SK-N-SH (cell line): ENCODE measurements at regions not wholly inside any gene's neighbourhood (a gene's known extent, or its start where the extent isn't known, plus 50 kb on each side); places are given as distances from the start of the nearest gene placed in this dataset.

Experiments
- CTCF ChIA-PET: fragments of 300-600, 350-600 bp; formaldehyde crosslinking; extraction: SDS; loops from one replicate; lab custom pipeline; 2021; lab: Yijun Ruan, JAX
- POLR2A ChIA-PET: fragments of 350-600 bp; sonication (Branson Sonifier 250); formaldehyde crosslinking; extraction: SDS; loops from one replicate; lab custom pipeline; 2020; ENCODE audit warnings: antibody characterized with exemption, inconsistent platforms; lab: Yijun Ruan, JAX
- DNase-seq: peaks from one replicate; pipeline ENCODE4 v3.0.0; 2012
- H2AFZ ChIP-seq: fragments of 200-600 bp; sonication (generic); 2 replicates; pipeline ENCODE4 v1.8.1; 2016; ENCODE audit warnings: antibody characterized with exemption, mild to moderate bottlenecking, low read depth
- H3F3A ChIP-seq: fragments of 200-600 bp; sonication (generic); replicated peaks from 2 replicates; pipeline ENCODE3; 2016; ENCODE audit warnings: antibody characterized with exemption, mild to moderate bottlenecking; ENCODE audit not compliant: insufficient read depth
- H3K27ac ChIP-seq, 2 experiments: fragments of 200-500 bp in 1 of 2; fragments of 200-600 bp in 1 of 2; sonication (Bioruptor generic) in 1 of 2; sonication (generic), shearing (Covaris generic) in 1 of 2; 2 replicates each; pipeline versions ENCODE4 v1.5.1 to v1.6.1; 2014 to 2016; ENCODE audit warnings: low read depth in 2 of 2, inconsistent platforms in 1 of 2, low read length in 1 of 2, mild to moderate bottlenecking in 1 of 2, mixed read lengths in 1 of 2
- H3K27me3 ChIP-seq: fragments of 200-600 bp; sonication (generic), shearing (Covaris generic); 2 replicates; pipeline ENCODE4 v1.6.1; 2016; ENCODE audit warnings: mixed run types; ENCODE audit not compliant: insufficient read depth
- H3K36me3 ChIP-seq, 2 experiments: fragments of 200-500 bp in 1 of 2; fragments of 200-600 bp in 1 of 2; sonication (Bioruptor generic) in 1 of 2; sonication (generic) in 1 of 2; replicated peaks in 1 of 2; 2 replicates each; pipeline versions ENCODE3 to v1.5.1; 2014 to 2016; ENCODE audit warnings: low read length in 1 of 2, mild to moderate bottlenecking in 1 of 2; ENCODE audit not compliant: insufficient read depth in 2 of 2, control insufficient read depth in 1 of 2
- H3K4me1 ChIP-seq, 2 experiments: fragments of 200-500 bp in 1 of 2; fragments of 200-600 bp in 1 of 2; sonication (Bioruptor generic) in 1 of 2; sonication (generic), shearing (Covaris generic) in 1 of 2; 2 replicates each; pipeline versions ENCODE4 v1.5.1 to v1.6.1; 2014 to 2016; ENCODE audit warnings: low read depth in 1 of 2, low read length in 1 of 2, mixed run types in 1 of 2; ENCODE audit not compliant: insufficient read depth in 2 of 2, control insufficient read depth in 1 of 2
- H3K4me2 ChIP-seq: fragments of 200-600 bp; sonication (generic), shearing (Covaris generic); 2 replicates; pipeline ENCODE4 v1.6.1; 2017; ENCODE audit warnings: mixed run types
- H3K4me3 ChIP-seq, 2 experiments: fragments of 200-500 bp in 1 of 2; fragments of 200-600 bp in 1 of 2; sonication (Bioruptor generic) in 1 of 2; sonication (generic), shearing (Covaris generic) in 1 of 2; 2 replicates each; pipeline versions ENCODE4 v1.5.1 to v1.8.1; 2014 to 2016; ENCODE audit warnings: low read depth in 2 of 2, inconsistent platforms in 1 of 2, low read length in 1 of 2, mild to moderate bottlenecking in 1 of 2, mixed read lengths in 1 of 2, moderate library complexity in 1 of 2
- H3K79me2 ChIP-seq: fragments of 200-600 bp; sonication (generic); 2 replicates; pipeline ENCODE4 v1.8.1; 2017; ENCODE audit warnings: mild to moderate bottlenecking; ENCODE audit not compliant: insufficient read depth
- H3K9ac ChIP-seq: fragments of 200-600 bp; sonication (generic); 2 replicates; pipeline ENCODE4 v1.6.1; 2017; ENCODE audit warnings: mixed run types
- H3K9me2 ChIP-seq: fragments of 200-600 bp; sonication (generic); 2 replicates; pipeline ENCODE4 v1.6.1; 2017; ENCODE audit warnings: mixed run types
- H3K9me3 ChIP-seq: fragments of 200-600 bp; sonication (generic); 2 replicates; pipeline ENCODE4 v1.6.1; 2017; ENCODE audit warnings: mixed run types, mild to moderate bottlenecking, moderate library complexity
- H4K20me1 ChIP-seq: fragments of 200-600 bp; sonication (generic); 2 replicates; pipeline ENCODE4 v1.6.1; 2017; ENCODE audit warnings: mild to moderate bottlenecking, mixed run types; ENCODE audit not compliant: insufficient read depth
- CTCF ChIP-seq: fragments of 200-600 bp; sonication (generic); IDR thresholded peaks from 2 replicates; pipeline ENCODE4 v1.6.1; 2017; ENCODE audit warnings: antibody characterized with exemption, mild to moderate bottlenecking, moderate library complexity
- EP300 ChIP-seq, 2 experiments: IDR thresholded peaks; 2 replicates each; pipeline versions ENCODE4 v1.4.0 to v1.6.1; 2012; ENCODE audit warnings: borderline replicate concordance in 1 of 2, low read depth in 1 of 2, low read length in 1 of 2
- EZH2phosphoT487 ChIP-seq: fragments of 200-600 bp; sonication (generic); IDR thresholded peaks from 2 replicates; pipeline ENCODE4 v1.6.1; 2017; ENCODE audit warnings: low read depth, mixed run types, mild to moderate bottlenecking, antibody characterized with exemption, moderate library complexity, borderline replicate concordance
- FOXM1 ChIP-seq: IDR thresholded peaks from 2 replicates; pipeline ENCODE4 v1.4.0; 2012; ENCODE audit warnings: low read depth, mild to moderate bottlenecking
- GATA2 ChIP-seq: sonication (generic); formaldehyde crosslinking; IDR thresholded peaks from 2 replicates; pipeline ENCODE4 v1.5.0; 2020; ENCODE audit warnings: mild to moderate bottlenecking, missing genetic modification reagents
- JUND ChIP-seq: IDR thresholded peaks from 2 replicates; pipeline ENCODE4 v1.4.0; 2012
- MEF2A ChIP-seq: IDR thresholded peaks from 2 replicates; pipeline ENCODE4 v1.4.0; 2012; ENCODE audit warnings: low read depth, borderline replicate concordance
- MXI1 ChIP-seq: IDR thresholded peaks from 2 replicates; pipeline ENCODE4 v1.6.1; 2012; ENCODE audit warnings: mild to moderate bottlenecking, low read depth, low read length, improper control_type of control experiment
- NRF1 ChIP-seq: IDR thresholded peaks from 2 replicates; pipeline ENCODE4 v1.6.1; 2012; ENCODE audit warnings: low read depth, mild to moderate bottlenecking, low read length
- PBX3 ChIP-seq: IDR thresholded peaks from 2 replicates; pipeline ENCODE4; 2012
- RCOR1 ChIP-seq: fragments of 150-350 bp; IDR thresholded peaks from 2 replicates; pipeline ENCODE4 v1.6.1; 2017; ENCODE audit warnings: antibody characterized with exemption, low read length
- SIN3A ChIP-seq: IDR thresholded peaks from 2 replicates; pipeline ENCODE4 v1.6.1; 2012; ENCODE audit warnings: low read depth, mild to moderate bottlenecking, low read length, moderate library complexity, borderline replicate concordance
- TAF1 ChIP-seq: IDR thresholded peaks from 2 replicates; pipeline ENCODE4 v1.6.1; 2012; ENCODE audit warnings: low read depth, mild to moderate bottlenecking, low read length, moderate library complexity, borderline replicate concordance
- TCF12 ChIP-seq: IDR thresholded peaks from 2 replicates; pipeline ENCODE4 v1.4.0; 2012
- USF1 ChIP-seq: IDR thresholded peaks from 2 replicates; pipeline ENCODE4 v1.4.0; 2012; ENCODE audit warnings: low read depth, borderline replicate concordance
- YY1 ChIP-seq: IDR thresholded peaks from 2 replicates; pipeline ENCODE4 v1.4.0; 2012; ENCODE audit warnings: low read depth, mild to moderate bottlenecking
- ZBTB33 ChIP-seq: IDR thresholded peaks from 2 replicates; pipeline ENCODE4 v1.4.0; 2012; ENCODE audit warnings: low read depth, borderline replicate concordance
- WGBS: methylation state at CpG from one replicate; pipeline ENCODE4 v1.1.6; 2017; ENCODE audit warnings: low lambda C conversion rate; 5-methylcytosine and 5-hydroxymethylcytosine counted together

GRCh38 chr21:16625491-16625890 lies 887.4 kb upstream of the CXADR start:
- Histone ChIP-seq H3K4me1 (peaks cover 0 to 9% of the 10 kb centered on the region in 2 experiments; a peak in 2 of 4 replicates), H3K79me2 (no peaks in the 10 kb centered on the region), H3K9ac (no peak overlapping the region), H3K27me3 (no peaks in the 10 kb centered on the region), H3K9me2 (no peaks in the 10 kb centered on the region), H2AFZ (no peak overlapping the region), H3F3A (no peaks in the 10 kb centered on the region), H3K36me3 (no peaks in the 10 kb centered on the region), H3K4me3 (no peak overlapping the region), H3K4me2 (no peak overlapping the region), H3K9me3 (no peaks in the 10 kb centered on the region), H4K20me1 (no peaks in the 10 kb centered on the region), H3K27ac (no peak overlapping the region; a peak in 1 of 4 replicates)
- ChIA-PET CTCF (no interaction called here), POLR2A (no interaction called here)
- WGBS = 5% methylated on average over 1 of the region's 1 CpG
- TF ChIP-seq FOXM1 (no peak), GATA2 (CRISPR knock-in tag) (0 out of 2 replicates have a peak, but pooled peaks have one; percentile 27)
- no peak for DNase-seq

GRCh38 chr21:16633831-16634459 lies 878.9 kb upstream of the CXADR start:
- H3K9me3 ChIP-seq = no peaks in the 10 kb centered on the region
- H3K9ac ChIP-seq = no peak overlapping the region
- H3K9me2 ChIP-seq = no peaks in the 10 kb centered on the region
- H3K27me3 ChIP-seq = no peaks in the 10 kb centered on the region
- no peaks in the 10 kb centered on the region for H3K36me3 ChIP-seq
- DNase-seq = no peak
- H3K4me1 ChIP-seq = no peaks in the 10 kb centered on the region; a peak in 1 of 4 replicates
- ChIA-PET CTCF (interaction anchor here (0.9 to 1.2 kb wide), 3 partner anchors 25 to 637 kb away, joined by 3 to 4 read pairs (median 4); no protein-coding TSS in a partner anchor), POLR2A (no interaction called here)
- no peaks in the 10 kb centered on the region for H3F3A ChIP-seq
- 50% methylated on average over 4 of the region's 4 CpGs for WGBS
- no peaks in the 10 kb centered on the region for H3K79me2 ChIP-seq
- no peak overlapping the region for H3K4me3 ChIP-seq
- H2AFZ ChIP-seq = no peak overlapping the region
- TF ChIP-seq JUND = no peak
- TF ChIP-seq YY1 = no peak
- TF ChIP-seq NRF1 = no peak
- no peak for TF ChIP-seq PBX3
- no peak for TF ChIP-seq TAF1
- no peak for TF ChIP-seq EP300 (IDR thresholded peaks at IDR 0.05; ENCODE audit: borderline replicate concordance in 1 of 2, low read depth in 1 of 2, low read length in 1 of 2)
- no peak for TF ChIP-seq CTCF
- no peak for TF ChIP-seq RCOR1
- TF ChIP-seq ZBTB33 = no peak
- no peak for TF ChIP-seq FOXM1
- no peak for TF ChIP-seq EZH2phosphoT487
- no peak for TF ChIP-seq MEF2A
- TF ChIP-seq MXI1 = no peak
- no peak for TF ChIP-seq TCF12
- no peak for TF ChIP-seq SIN3A
- no peak for TF ChIP-seq USF1
- no peaks in the 10 kb centered on the region for H4K20me1 ChIP-seq
- H3K4me2 ChIP-seq = no peak overlapping the region
- no peak overlapping the region for H3K27ac ChIP-seq
